K562 (cell line): ENCODE measurements at regions not wholly inside any gene's neighbourhood (a gene's known extent, or its start where the extent isn't known, plus 50 kb on each side); places are given as distances from the start of the nearest gene placed in this dataset.

ENCODE experiments used
- ATAC-seq: fragments of 200-7000 bp; cut with Tn5 transposase; 3 replicates; pipeline ENCODE4 v1.9.1; 2020; ENCODE audit warnings: moderate library complexity
- BruUV-seq: library from RNA; stranded (reverse); fragments of 400-500 nt; replicated peaks from 2 replicates; lab custom pipeline; 2021; lab: Mats Ljungman, UMichigan
- CTCF ChIA-PET: fragments of 300-600 bp; formaldehyde crosslinking; extraction: SDS; loops from one replicate; lab custom pipeline; 2021; ENCODE audit warnings: low intra/inter-chr PET ratio; lab: Yijun Ruan, JAX
- POLR2A ChIA-PET: fragments of 300-600, 350-650 bp; sonication (Branson Sonifier 250); formaldehyde crosslinking; extraction: SDS; loops from one replicate; lab custom pipeline; 2021; ENCODE audit warnings: antibody characterized with exemption, inconsistent platforms; lab: Yijun Ruan, JAX
- DNase-seq, 4 experiments: peaks; one replicate each; pipeline versions ENCODE4 v3.0.0 to v3.0.0-alpha.2; 2011 to 2018; ENCODE audit warnings: low spot score in 3 of 4, mixed read lengths in 3 of 4; ENCODE audit errors: extremely low read depth in 1 of 4
- FAIRE-seq: peaks from 2 replicates; lab custom pipeline; 2011; peaks lifted over from hg19 to GRCh38; lab: Jason Lieb, UNC
- H2AFZ ChIP-seq: 2 replicates; pipeline ENCODE4 v1.6.0; 2011; ENCODE audit warnings: low read depth, low read length, control low read depth, inconsistent platforms
- H3K27ac ChIP-seq: fragments of 200-600 bp; 3 replicates; pipeline ENCODE4 v1.8.0; 2011; ENCODE audit warnings: low read depth, mild to moderate bottlenecking, control low read depth, inconsistent platforms, low read length, moderate library complexity, mixed read lengths; ENCODE audit errors: extremely low read depth
- H3K27me3 ChIP-seq, 2 experiments: fragments of 300-600 bp in 1 of 2; 2 replicates in 1 of 2; 3 replicates in 1 of 2; pipeline versions ENCODE4 v1.6.0 to v1.8.0; 2011; ENCODE audit warnings: inconsistent platforms in 2 of 2, low read length in 2 of 2, mild to moderate bottlenecking in 1 of 2, mixed read lengths in 1 of 2, moderate library complexity in 1 of 2; ENCODE audit not compliant: control insufficient read depth in 2 of 2, insufficient read depth in 2 of 2
- H3K36me3 ChIP-seq: fragments of 300-600 bp; 3 replicates; pipeline ENCODE4 v1.8.0; 2011; ENCODE audit warnings: mild to moderate bottlenecking, low read length, inconsistent platforms; ENCODE audit not compliant: control insufficient read depth, insufficient read depth
- H3K4me1 ChIP-seq, 2 experiments: fragments of 200-600 bp in 1 of 2; replicated peaks in 1 of 2; 2 replicates in 1 of 2; 3 replicates in 1 of 2; pipeline versions ENCODE4 v1.5.1 to v1.8.0; 2011; ENCODE audit warnings: inconsistent platforms in 2 of 2, low read length in 2 of 2, mild to moderate bottlenecking in 1 of 2, mixed read lengths in 1 of 2, moderate library complexity in 1 of 2; ENCODE audit not compliant: control insufficient read depth in 2 of 2, insufficient read depth in 2 of 2
- H3K4me2 ChIP-seq: 2 replicates; pipeline ENCODE4 v1.6.1; 2011; ENCODE audit warnings: low read length, control low read depth, inconsistent platforms, mixed read lengths; ENCODE audit not compliant: insufficient read depth
- H3K4me3 ChIP-seq: fragments of 200-600 bp; sonication (generic), shearing (Covaris generic); 2 replicates; pipeline ENCODE4 v1.5.1; 2016; ENCODE audit warnings: control low read depth, inconsistent platforms
- H3K79me2 ChIP-seq: fragments of 200-600 bp; 3 replicates; pipeline ENCODE4 v1.8.0; 2011; ENCODE audit warnings: low read length, inconsistent platforms; ENCODE audit not compliant: control insufficient read depth, insufficient read depth
- H3K9ac ChIP-seq, 2 experiments: 2 replicates each; pipeline versions ENCODE4 v1.6.0 to v1.6.1; 2011; ENCODE audit warnings: low read depth in 2 of 2, low read length in 2 of 2, control low read depth in 1 of 2, inconsistent platforms in 1 of 2, mild to moderate bottlenecking in 1 of 2, mixed read lengths in 1 of 2; ENCODE audit not compliant: insufficient read depth in 1 of 2
- H3K9me1 ChIP-seq: one replicate; pipeline ENCODE4 v1.6.0; 2011; ENCODE audit warnings: inconsistent platforms, mild to moderate bottlenecking, low read length, moderate library complexity; ENCODE audit not compliant: control insufficient read depth, insufficient read depth
- H3K9me3 ChIP-seq: replicated peaks from 2 replicates; pipeline ENCODE4 v1.5.1; 2011; ENCODE audit warnings: low read depth, low read length, inconsistent platforms; ENCODE audit not compliant: control insufficient read depth, insufficient read depth
- H4K20me1 ChIP-seq: replicated peaks from 2 replicates; pipeline ENCODE4 v1.6.1; 2011; ENCODE audit warnings: low read length, inconsistent platforms, mixed read lengths; ENCODE audit not compliant: control insufficient read depth, insufficient read depth
- ATF7 ChIP-seq: fragments of 450-650 bp; IDR thresholded peaks from 2 replicates; pipeline ENCODE4 v1.7.1; 2014; ENCODE audit warnings: mild to moderate bottlenecking, moderate library complexity
- CAMTA2 ChIP-seq: fragments of 250-450 bp; sonication (Bioruptor Pico); conservative IDR thresholded peaks from 2 replicates; pipeline ENCODE4 v1.5.1; 2022
- ELF1 ChIP-seq: fragments of 200-800 bp; sonication (Bioruptor generic); IDR thresholded peaks from 2 replicates; pipeline ENCODE4 v1.6.1; 2016; ENCODE audit warnings: missing genetic modification characterization, missing compliant biosample characterization
- GATAD2A ChIP-seq: fragments of 450-650 bp; IDR thresholded peaks from 2 replicates; pipeline ENCODE4 v1.6.1; 2017
- ILF3 ChIP-seq: fragments of 450-650 bp; IDR thresholded peaks from 2 replicates; pipeline ENCODE4 v1.6.1; 2018; ENCODE audit warnings: antibody characterized with exemption, mild to moderate bottlenecking, moderate library complexity, borderline replicate concordance
- LEF1 ChIP-seq: fragments of 450-650 bp; IDR thresholded peaks from 2 replicates; pipeline ENCODE4 v1.6.1; 2016; ENCODE audit warnings: mild to moderate bottlenecking
- MEF2D ChIP-seq: conservative IDR thresholded peaks from 2 replicates; pipeline ENCODE4 v1.6.1; 2016; ENCODE audit warnings: low read depth, missing genetic modification characterization, missing compliant biosample characterization
- MTA3 ChIP-seq: fragments of 450-650 bp; formaldehyde crosslinking; IDR thresholded peaks from 2 replicates; pipeline ENCODE4 v1.6.1; 2017; ENCODE audit warnings: mild to moderate bottlenecking, borderline replicate concordance
- MTF1 ChIP-seq: fragments of 250-450 bp; sonication (Bioruptor Pico); IDR thresholded peaks from 2 replicates; pipeline ENCODE4 v1.9.0; 2021; ENCODE audit warnings: moderate library complexity, mild to moderate bottlenecking, inconsistent platforms, borderline replicate concordance
- NEUROD1 ChIP-seq: fragments of 150-350 bp; IDR thresholded peaks from 2 replicates; pipeline ENCODE4 v1.6.1; 2014; ENCODE audit warnings: borderline replicate concordance, low read length, low read depth; ENCODE audit not compliant: partially characterized antibody
- PHF8 ChIP-seq: fragments of 200-600 bp; sonication (generic); IDR thresholded peaks from 2 replicates; pipeline ENCODE4 v1.6.1; 2012; ENCODE audit warnings: mixed run types, mild to moderate bottlenecking, inconsistent platforms, low read length, moderate library complexity, borderline replicate concordance
- POLR2AphosphoS5 ChIP-seq: IDR thresholded peaks from 2 replicates; pipeline ENCODE4 v1.6.1; 2011; ENCODE audit warnings: mild to moderate bottlenecking, low read depth, low read length, moderate library complexity; ENCODE audit not compliant: control insufficient read depth, insufficient read depth
- SLC30A9 ChIP-seq: fragments of 250-450 bp; sonication (Bioruptor Pico); IDR thresholded peaks from 2 replicates; pipeline ENCODE4 v1.8.0; 2022; ENCODE audit warnings: mild to moderate bottlenecking, moderate library complexity
- WGBS: fragments of 100-300 bp; shearing (Covaris generic); methylation state at CpG from one replicate; pipeline ENCODE4 v1.1.6; 2016; ENCODE audit warnings: low coverage, mixed read lengths; ENCODE audit not compliant: insufficient coverage; ENCODE audit errors: missing lambda C conversion rate; 5-methylcytosine and 5-hydroxymethylcytosine counted together
- in situ Hi-C: fragments of 300-500 bp; cut with MboI; formaldehyde crosslinking; loops from 4 replicates; pipeline ENCODE4 v1.15.0; 2018; ENCODE audit warnings: inconsistent platforms, mixed read lengths
- intact Hi-C: fragments of 100-400 bp; cut with micrococcal nuclease; formaldehyde crosslinking; loops from 2 replicates; pipeline ENCODE4 v1.14.2; 2022
- TF ChIP-seq, protein P1 (sequence below): fragments of 450-650 bp; IDR thresholded peaks from 2 replicates; pipeline ENCODE4 v1.6.1; 2017; ENCODE audit warnings: antibody characterized with exemption, mild to moderate bottlenecking

DNA sequence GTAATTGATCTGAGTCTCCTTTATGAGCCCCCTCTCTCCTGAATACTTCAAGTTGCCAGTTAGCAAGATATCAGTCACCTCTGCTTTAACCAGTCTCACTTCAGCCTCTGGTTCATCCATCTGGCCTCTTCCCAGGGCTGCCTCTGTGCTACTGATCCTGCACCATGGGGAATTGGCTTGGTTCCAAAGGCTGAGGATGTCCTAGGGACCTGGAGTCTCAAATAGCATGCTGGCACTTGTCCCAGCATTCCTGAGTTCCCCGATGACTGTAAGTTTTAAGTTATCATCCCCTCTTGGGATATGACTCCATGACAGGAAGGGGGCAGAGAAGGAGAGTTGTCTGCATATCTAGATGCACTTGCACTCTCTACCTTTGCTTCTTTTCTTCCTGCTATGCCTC is 252.0 kb downstream of the PTBP2 start:
- Histone ChIP-seq H3K79me2 (no peaks in the 10 kb centered on the region), H3K27me3 (no peaks in the 10 kb centered on the region), H3K9ac (no peak overlapping the region), H3K27ac (no peak overlapping the region), H4K20me1 (no peaks in the 10 kb centered on the region), H3K36me3 (no peaks in the 10 kb centered on the region), H3K9me1 (no peaks in the 10 kb centered on the region), H2AFZ (no peak overlapping the region), H3K4me2 (no peak overlapping the region), H3K4me3 (no peak overlapping the region), H3K9me3 (no peaks in the 10 kb centered on the region), H3K4me1 (no peaks in the 10 kb centered on the region)
- no peak for FAIRE-seq
- 0% methylated on average over 1 of the region's 1 CpG for WGBS
- in situ Hi-C loops = no loop called here
- ChIA-PET POLR2A (no interaction called here), CTCF (no interaction called here)
- peak in 1 of 4 experiments; percentile 1 for DNase-seq
- BruUV-seq = no TSS peak
- intact Hi-C loops = no loop called here
- TF ChIP-seq ILF3 = no peak
- TF ChIP-seq MTA3 = no peak
- TF ChIP-seq NEUROD1 = no peak
- TF ChIP-seq, protein P1, sequence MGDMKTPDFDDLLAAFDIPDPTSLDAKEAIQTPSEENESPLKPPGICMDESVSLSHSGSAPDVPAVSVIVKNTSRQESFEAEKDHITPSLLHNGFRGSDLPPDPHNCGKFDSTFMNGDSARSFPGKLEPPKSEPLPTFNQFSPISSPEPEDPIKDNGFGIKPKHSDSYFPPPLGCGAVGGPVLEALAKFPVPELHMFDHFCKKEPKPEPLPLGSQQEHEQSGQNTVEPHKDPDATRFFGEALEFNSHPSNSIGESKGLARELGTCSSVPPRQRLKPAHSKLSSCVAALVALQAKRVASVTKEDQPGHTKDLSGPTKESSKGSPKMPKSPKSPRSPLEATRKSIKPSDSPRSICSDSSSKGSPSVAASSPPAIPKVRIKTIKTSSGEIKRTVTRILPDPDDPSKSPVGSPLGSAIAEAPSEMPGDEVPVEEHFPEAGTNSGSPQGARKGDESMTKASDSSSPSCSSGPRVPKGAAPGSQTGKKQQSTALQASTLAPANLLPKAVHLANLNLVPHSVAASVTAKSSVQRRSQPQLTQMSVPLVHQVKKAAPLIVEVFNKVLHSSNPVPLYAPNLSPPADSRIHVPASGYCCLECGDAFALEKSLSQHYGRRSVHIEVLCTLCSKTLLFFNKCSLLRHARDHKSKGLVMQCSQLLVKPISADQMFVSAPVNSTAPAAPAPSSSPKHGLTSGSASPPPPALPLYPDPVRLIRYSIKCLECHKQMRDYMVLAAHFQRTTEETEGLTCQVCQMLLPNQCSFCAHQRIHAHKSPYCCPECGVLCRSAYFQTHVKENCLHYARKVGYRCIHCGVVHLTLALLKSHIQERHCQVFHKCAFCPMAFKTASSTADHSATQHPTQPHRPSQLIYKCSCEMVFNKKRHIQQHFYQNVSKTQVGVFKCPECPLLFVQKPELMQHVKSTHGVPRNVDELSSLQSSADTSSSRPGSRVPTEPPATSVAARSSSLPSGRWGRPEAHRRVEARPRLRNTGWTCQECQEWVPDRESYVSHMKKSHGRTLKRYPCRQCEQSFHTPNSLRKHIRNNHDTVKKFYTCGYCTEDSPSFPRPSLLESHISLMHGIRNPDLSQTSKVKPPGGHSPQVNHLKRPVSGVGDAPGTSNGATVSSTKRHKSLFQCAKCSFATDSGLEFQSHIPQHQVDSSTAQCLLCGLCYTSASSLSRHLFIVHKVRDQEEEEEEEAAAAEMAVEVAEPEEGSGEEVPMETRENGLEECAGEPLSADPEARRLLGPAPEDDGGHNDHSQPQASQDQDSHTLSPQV = no peak
- TF ChIP-seq MTF1 (CRISPR knock-in tag) = no peak
- TF ChIP-seq ELF1 (tag) = no peak
- TF ChIP-seq LEF1 = no peak
- TF ChIP-seq ATF7 = no peak
- no peak for TF ChIP-seq POLR2AphosphoS5
- TF ChIP-seq GATAD2A = no peak
- no peak for TF ChIP-seq PHF8
- no peak for TF ChIP-seq SLC30A9 (CRISPR knock-in tag)
- no peak for TF ChIP-seq MEF2D (tag)
- TF ChIP-seq CAMTA2 (CRISPR knock-in tag) = no peak
- ATAC-seq = no peak
